Panc1 (cell line): ENCODE measurements at regions not wholly inside any gene's neighbourhood (a gene's known extent, or its start where the extent isn't known, plus 50 kb on each side); places are given as distances from the start of the nearest gene placed in this dataset.

Experiments
- ATAC-seq: fragments of 200-7000 bp; cut with Tn5 transposase; 2 replicates; pipeline ENCODE4 v1.9.1; 2020; ENCODE audit warnings: mild to moderate bottlenecking, moderate library complexity
- BruUV-seq: library from RNA; stranded (reverse); fragments of 400-500 nt; replicated peaks from 2 replicates; lab custom pipeline; 2021; lab: Mats Ljungman, UMichigan
- CTCF ChIA-PET: fragments of 300-600 bp; sonication (Branson Sonifier 250); formaldehyde crosslinking; loops from one replicate; lab custom pipeline; 2022; ENCODE audit warnings: antibody characterized with exemption; lab: Charles Lee
- POLR2A ChIA-PET: fragments of 300-600 bp; sonication (Branson Sonifier 250); formaldehyde crosslinking; loops from one replicate; lab custom pipeline; 2022; ENCODE audit warnings: antibody characterized with exemption; lab: Charles Lee
- DNase-seq: peaks from one replicate; pipeline ENCODE4 v3.0.0-alpha.2; 2010; ENCODE audit warnings: low read depth, low spot score
- H3K27ac ChIP-seq: 2 replicates; pipeline ENCODE4 v1.5.1; 2011; ENCODE audit warnings: mild to moderate bottlenecking, low read length, inconsistent platforms
- H3K27me3 ChIP-seq: fragments of 200-500 bp; sonication (Bioruptor generic); 2 replicates; pipeline ENCODE4 v1.6.0; 2014; ENCODE audit warnings: low read length, inconsistent platforms; ENCODE audit not compliant: control insufficient read depth, insufficient read depth
- H3K36me3 ChIP-seq: fragments of 200-500 bp; sonication (Bioruptor generic); 2 replicates; pipeline ENCODE4 v1.5.1; 2014; ENCODE audit warnings: inconsistent platforms, mild to moderate bottlenecking, low read length, moderate library complexity; ENCODE audit not compliant: control insufficient read depth, insufficient read depth
- H3K4me1 ChIP-seq: 2 replicates; pipeline ENCODE4 v1.5.1; 2011; ENCODE audit warnings: inconsistent platforms, mild to moderate bottlenecking, low read length, moderate library complexity; ENCODE audit not compliant: control insufficient read depth, insufficient read depth
- H3K4me3 ChIP-seq, 2 experiments: 2 replicates each; pipeline ENCODE4 v1.5.1; 2011 to 2012; ENCODE audit warnings: low read depth in 2 of 2, low read length in 2 of 2, mild to moderate bottlenecking in 2 of 2, inconsistent platforms in 1 of 2, moderate library complexity in 1 of 2
- H3K9me3 ChIP-seq: fragments of 200-500 bp; sonication (Bioruptor generic); 2 replicates; pipeline ENCODE4 v1.5.1; 2014; ENCODE audit warnings: low read depth, mild to moderate bottlenecking, inconsistent platforms, low read length, moderate library complexity; ENCODE audit not compliant: control insufficient read depth, insufficient read depth
- POLR2AphosphoS5 ChIP-seq: IDR thresholded peaks from 2 replicates; pipeline ENCODE4 v1.6.1; 2012; ENCODE audit warnings: mild to moderate bottlenecking, low read depth, low read length, moderate library complexity
- REST ChIP-seq, 2 experiments: IDR thresholded peaks; 2 replicates each; pipeline ENCODE4 v1.6.1; 2011 to 2012; ENCODE audit warnings: low read depth in 2 of 2, control low read depth in 1 of 2, low read length in 1 of 2, mild to moderate bottlenecking in 1 of 2, moderate library complexity in 1 of 2; ENCODE audit not compliant: insufficient read depth in 1 of 2
- SIN3A ChIP-seq: IDR thresholded peaks from 2 replicates; pipeline ENCODE4 v1.6.1; 2012; ENCODE audit warnings: low read depth, mild to moderate bottlenecking, low read length, moderate library complexity, borderline replicate concordance; ENCODE audit not compliant: insufficient read depth
- TCF7L2 ChIP-seq: IDR thresholded peaks from 2 replicates; pipeline ENCODE4 v1.6.1; 2011; ENCODE audit warnings: mild to moderate bottlenecking, low read depth, low read length, inconsistent platforms
- in situ Hi-C: cut with HindIII; loops from 2 replicates; pipeline ENCODE4 v1.10.0; 2016; ENCODE audit warnings: low sequenced_read_pairs, low pct_unique_long_range_greater_than_20kb
- intact Hi-C: fragments of 100-400 bp; cut with micrococcal nuclease; formaldehyde crosslinking; loops from one replicate; pipeline ENCODE4 v1.10.0; 2022; ENCODE audit not compliant: unreplicated experiment
- TF ChIP-seq, protein P1 (sequence below): fragments of 450-650 bp; IDR thresholded peaks from 2 replicates; pipeline ENCODE4 v1.5.1; 2017; ENCODE audit warnings: mild to moderate bottlenecking

DNA sequence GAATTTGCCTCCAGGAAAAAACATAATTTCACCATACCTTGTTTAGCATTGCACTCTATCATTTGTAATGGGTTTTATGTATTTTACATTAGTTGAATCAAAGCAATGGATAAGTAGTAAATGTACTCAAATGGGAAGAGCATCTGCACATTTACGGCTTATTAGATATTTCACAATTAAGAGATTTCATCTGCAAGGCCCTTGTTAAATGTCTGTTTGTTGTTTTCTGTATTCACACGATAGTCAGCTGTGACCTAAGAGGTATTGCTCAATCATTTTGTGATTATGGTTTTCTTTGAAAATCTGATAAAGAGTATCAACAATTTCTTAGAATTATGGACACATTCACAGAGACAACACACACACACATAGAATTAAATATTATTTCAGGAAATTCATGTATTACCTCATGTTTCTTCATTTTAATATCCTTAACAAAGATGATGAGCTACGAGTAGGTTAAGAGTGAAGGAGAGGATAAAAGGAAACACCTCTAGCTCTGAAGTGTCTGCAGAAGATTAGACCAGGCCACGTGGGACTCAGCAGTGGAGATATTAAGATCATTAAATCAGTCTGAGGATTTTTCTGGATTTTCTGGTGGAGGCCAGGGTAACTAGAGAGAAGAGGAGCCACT is 121.9 kb upstream of the POU1F1 start:
- in situ Hi-C loops (no loop called here), intact Hi-C loops (no loop called here)
- DNase-seq (no peak), ATAC-seq (no peak)
- no TSS peak for BruUV-seq
- H3K36me3 ChIP-seq, result no peaks in the 10 kb centered on the region
- ChIA-PET CTCF (no interaction called here), POLR2A (no interaction called here)
- H3K27ac ChIP-seq, result no peak overlapping the region
- H3K4me3 ChIP-seq, result no peak overlapping the region
- H3K9me3 ChIP-seq, result no peaks in the 10 kb centered on the region
- no peaks in the 10 kb centered on the region for H3K27me3 ChIP-seq
- H3K4me1 ChIP-seq, result no peaks in the 10 kb centered on the region
- no peak for TF ChIP-seq POLR2AphosphoS5
- TF ChIP-seq REST (IDR thresholded peaks at IDR 0.05; ENCODE audit: insufficient read depth in 1 of 2, low read depth in 2 of 2, low read length in 1 of 2), result no peak
- no peak for TF ChIP-seq TCF7L2
- TF ChIP-seq SIN3A, result no peak
- TF ChIP-seq, protein P1, sequence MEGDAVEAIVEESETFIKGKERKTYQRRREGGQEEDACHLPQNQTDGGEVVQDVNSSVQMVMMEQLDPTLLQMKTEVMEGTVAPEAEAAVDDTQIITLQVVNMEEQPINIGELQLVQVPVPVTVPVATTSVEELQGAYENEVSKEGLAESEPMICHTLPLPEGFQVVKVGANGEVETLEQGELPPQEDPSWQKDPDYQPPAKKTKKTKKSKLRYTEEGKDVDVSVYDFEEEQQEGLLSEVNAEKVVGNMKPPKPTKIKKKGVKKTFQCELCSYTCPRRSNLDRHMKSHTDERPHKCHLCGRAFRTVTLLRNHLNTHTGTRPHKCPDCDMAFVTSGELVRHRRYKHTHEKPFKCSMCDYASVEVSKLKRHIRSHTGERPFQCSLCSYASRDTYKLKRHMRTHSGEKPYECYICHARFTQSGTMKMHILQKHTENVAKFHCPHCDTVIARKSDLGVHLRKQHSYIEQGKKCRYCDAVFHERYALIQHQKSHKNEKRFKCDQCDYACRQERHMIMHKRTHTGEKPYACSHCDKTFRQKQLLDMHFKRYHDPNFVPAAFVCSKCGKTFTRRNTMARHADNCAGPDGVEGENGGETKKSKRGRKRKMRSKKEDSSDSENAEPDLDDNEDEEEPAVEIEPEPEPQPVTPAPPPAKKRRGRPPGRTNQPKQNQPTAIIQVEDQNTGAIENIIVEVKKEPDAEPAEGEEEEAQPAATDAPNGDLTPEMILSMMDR, result no peak

DNA sequence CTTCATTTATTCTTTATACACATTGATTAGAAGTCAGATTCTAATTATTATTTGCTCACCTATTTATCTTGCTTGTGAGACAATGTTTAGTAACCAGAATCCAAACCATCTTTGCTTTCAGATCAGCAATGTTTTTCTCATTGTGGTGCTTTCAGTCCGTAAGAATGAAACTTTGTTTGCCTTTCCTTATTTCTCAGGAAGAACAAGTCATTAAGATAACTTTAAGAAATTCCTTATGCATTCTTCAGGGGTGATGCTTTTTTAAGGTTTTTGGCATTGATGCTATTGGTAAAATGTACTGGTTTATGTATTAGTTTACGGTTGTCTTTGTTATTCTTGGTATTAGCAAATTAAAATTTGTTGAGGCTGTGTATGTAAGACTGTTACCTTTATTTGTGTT is 120.8 kb upstream of the POU1F1 start:
- ChIA-PET POLR2A (no interaction called here), CTCF (no interaction called here)
- Histone ChIP-seq H3K36me3 (no peaks in the 10 kb centered on the region), H3K9me3 (no peaks in the 10 kb centered on the region), H3K4me1 (no peaks in the 10 kb centered on the region), H3K27ac (no peak overlapping the region), H3K4me3 (no peak overlapping the region), H3K27me3 (no peaks in the 10 kb centered on the region)
- TF ChIP-seq POLR2AphosphoS5, result no peak
- TF ChIP-seq SIN3A, result no peak
- TF ChIP-seq, protein P1, result no peak
- TF ChIP-seq TCF7L2, result no peak
- TF ChIP-seq REST (IDR thresholded peaks at IDR 0.05; ENCODE audit: insufficient read depth in 1 of 2, low read depth in 2 of 2, low read length in 1 of 2), result no peak
- DNase-seq (no peak), ATAC-seq (no peak)
- no TSS peak for BruUV-seq
- intact Hi-C loops (no loop called here), in situ Hi-C loops (no loop called here)
